ENCODE measurements at regions not wholly inside any gene's neighbourhood (a gene's known extent, or its start where the extent isn't known, plus 50 kb on each side); places are given as distances from the start of the nearest gene placed in this dataset.
"Not testable (repeated sequence)": the region's sequence is repeated elsewhere in the genome, so short reads cannot be mapped to it uniquely, and the experiment has no call there.

DNA sequence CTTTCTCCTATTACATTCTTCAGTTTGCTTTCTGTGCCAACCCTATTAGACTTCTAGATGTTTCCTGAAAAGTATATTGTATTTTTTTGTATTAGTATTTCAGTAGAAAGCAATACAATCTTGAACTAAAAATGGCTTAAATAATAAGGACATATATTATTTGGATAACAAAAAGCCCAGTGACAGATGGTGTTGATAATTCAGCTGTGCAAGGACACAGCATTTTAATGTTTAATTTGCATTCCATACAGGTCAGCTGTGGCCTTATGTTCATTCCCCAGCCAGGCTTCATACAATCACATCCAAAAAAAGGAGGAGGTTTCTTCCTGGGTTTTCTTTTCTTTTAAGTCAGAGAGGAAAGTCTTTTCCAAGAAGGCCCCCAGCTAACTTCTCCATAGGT is 236.9 kb downstream of the CD109 start:
- Histone ChIP-seq H3K9me2 (ENCODE audit: insufficient read depth, low read length) (no peaks in the 10 kb centered on the region), H3K4me1 (ENCODE audit: insufficient read depth, low read length, poor library complexity, severe bottlenecking) (no peaks in the 10 kb centered on the region), H3K79me2 (ENCODE audit: insufficient read depth, low read depth, low read length) (no peaks in the 10 kb centered on the region), H4K20me1 (ENCODE audit: insufficient read depth, low read length) (no peaks in the 10 kb centered on the region), H3K4me2 (ENCODE audit: low read length) (no peak overlapping the region), H3K36me3 (ENCODE audit: insufficient read depth, low read length) (no peaks in the 10 kb centered on the region), H3K4me3 (ENCODE audit: low read depth, low read length, poor library complexity, severe bottlenecking) (no peak overlapping the region), H3K27ac (ENCODE audit: low read depth, low read length, poor library complexity, severe bottlenecking) (no peak overlapping the region), H2AFZ (ENCODE audit: low read length) (no peak overlapping the region), H3K9me3 (ENCODE audit: low read length) (no peaks in the 10 kb centered on the region)
- TF ChIP-seq, protein P1, sequence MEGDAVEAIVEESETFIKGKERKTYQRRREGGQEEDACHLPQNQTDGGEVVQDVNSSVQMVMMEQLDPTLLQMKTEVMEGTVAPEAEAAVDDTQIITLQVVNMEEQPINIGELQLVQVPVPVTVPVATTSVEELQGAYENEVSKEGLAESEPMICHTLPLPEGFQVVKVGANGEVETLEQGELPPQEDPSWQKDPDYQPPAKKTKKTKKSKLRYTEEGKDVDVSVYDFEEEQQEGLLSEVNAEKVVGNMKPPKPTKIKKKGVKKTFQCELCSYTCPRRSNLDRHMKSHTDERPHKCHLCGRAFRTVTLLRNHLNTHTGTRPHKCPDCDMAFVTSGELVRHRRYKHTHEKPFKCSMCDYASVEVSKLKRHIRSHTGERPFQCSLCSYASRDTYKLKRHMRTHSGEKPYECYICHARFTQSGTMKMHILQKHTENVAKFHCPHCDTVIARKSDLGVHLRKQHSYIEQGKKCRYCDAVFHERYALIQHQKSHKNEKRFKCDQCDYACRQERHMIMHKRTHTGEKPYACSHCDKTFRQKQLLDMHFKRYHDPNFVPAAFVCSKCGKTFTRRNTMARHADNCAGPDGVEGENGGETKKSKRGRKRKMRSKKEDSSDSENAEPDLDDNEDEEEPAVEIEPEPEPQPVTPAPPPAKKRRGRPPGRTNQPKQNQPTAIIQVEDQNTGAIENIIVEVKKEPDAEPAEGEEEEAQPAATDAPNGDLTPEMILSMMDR (conservative IDR thresholded peaks at IDR 0.05; ENCODE audit: low read length), result no peak
- no peak for TF ChIP-seq EZH2phosphoT487 (IDR thresholded peaks at IDR 0.05; ENCODE audit: borderline replicate concordance, low read depth, low read length)
- no peak for DNase-seq (ENCODE audit: low spot score)
- no TSS peak for BruUV-seq (replicated peaks)
- CTCF ChIA-PET (ENCODE audit: unreplicated experiment), result no interaction called here
- POLR2A ChIA-PET, result no interaction called here
- intact Hi-C loops (cut with micrococcal nuclease; ENCODE audit: unreplicated experiment), result no loop called here

DNA sequence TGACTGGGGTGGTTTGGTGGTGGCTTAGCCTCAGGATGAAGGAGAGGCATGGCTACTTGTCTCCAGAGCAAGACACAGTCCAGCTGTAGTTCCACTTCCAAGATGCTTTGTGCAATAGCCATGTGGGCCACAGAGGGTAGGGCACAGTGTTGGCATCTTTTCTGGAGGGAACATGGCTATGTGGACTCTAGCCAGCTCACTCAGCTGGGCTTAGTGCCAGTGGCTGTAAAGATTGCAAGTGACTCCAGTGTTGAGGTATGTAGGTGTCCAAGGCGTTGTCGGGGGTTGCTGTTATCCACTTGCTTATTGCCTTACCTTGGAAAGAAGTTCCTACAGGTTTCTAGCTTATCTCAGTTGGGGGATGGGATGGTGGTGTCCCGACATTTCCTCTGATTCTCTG is 233.4 kb downstream of the CD109 start:
- H3K9me3 ChIP-seq (ENCODE audit: low read length), result no peaks in the 10 kb centered on the region
- BruUV-seq (replicated peaks), result no TSS peak
- no peaks in the 10 kb centered on the region for H3K4me1 ChIP-seq (ENCODE audit: insufficient read depth, low read length, poor library complexity, severe bottlenecking)
- H3K9me2 ChIP-seq (ENCODE audit: insufficient read depth, low read length), result no peaks in the 10 kb centered on the region
- H4K20me1 ChIP-seq (ENCODE audit: insufficient read depth, low read length), result no peaks in the 10 kb centered on the region
- ChIA-PET POLR2A (interaction anchor here (0.5 kb wide), 1 partner anchor 1794 kb away, joined by 3 read pairs; no protein-coding TSS in a partner anchor), CTCF (ENCODE audit: unreplicated experiment) (no interaction called here)
- H3K27ac ChIP-seq (ENCODE audit: low read depth, low read length, poor library complexity, severe bottlenecking), result no peak overlapping the region
- TF ChIP-seq, protein P1 (conservative IDR thresholded peaks at IDR 0.05; ENCODE audit: low read length), result no peak
- no peak for TF ChIP-seq EZH2phosphoT487 (IDR thresholded peaks at IDR 0.05; ENCODE audit: borderline replicate concordance, low read depth, low read length)
- H3K36me3 ChIP-seq (ENCODE audit: insufficient read depth, low read length), result no peaks in the 10 kb centered on the region
- H3K79me2 ChIP-seq (ENCODE audit: insufficient read depth, low read depth, low read length), result no peaks in the 10 kb centered on the region
- no peak overlapping the region for H3K4me2 ChIP-seq (ENCODE audit: low read length)
- intact Hi-C loops (cut with micrococcal nuclease; ENCODE audit: unreplicated experiment), result no loop called here
- H3K4me3 ChIP-seq (ENCODE audit: low read depth, low read length, poor library complexity, severe bottlenecking), result no peak overlapping the region
- no peak for DNase-seq (ENCODE audit: low spot score)
- H2AFZ ChIP-seq (ENCODE audit: low read length), result no peak overlapping the region

DNA sequence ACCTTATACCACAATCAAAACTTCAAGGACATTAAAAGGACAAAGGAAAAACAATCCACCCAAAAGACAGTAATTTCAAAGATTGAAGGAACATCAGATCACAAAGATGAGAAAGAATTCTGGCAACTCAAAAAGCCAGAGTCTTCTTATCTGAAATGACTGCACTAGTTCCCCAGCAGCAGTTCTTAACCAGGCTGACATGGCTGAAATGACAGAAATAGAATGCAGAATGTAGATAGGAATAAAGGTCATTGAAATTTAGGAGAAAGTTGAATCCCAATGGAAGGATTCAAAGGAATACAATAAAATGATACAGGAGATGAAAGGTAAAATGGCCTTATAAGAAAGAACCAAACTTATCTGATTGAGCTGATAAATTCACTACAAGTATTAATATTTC is 231.4 kb downstream of the CD109 start:
- Histone ChIP-seq H3K9me3 (ENCODE audit: low read length) (no peaks in the 10 kb centered on the region), H3K4me1 (ENCODE audit: insufficient read depth, low read length, poor library complexity, severe bottlenecking) (no peaks in the 10 kb centered on the region), H3K9me2 (ENCODE audit: insufficient read depth, low read length) (no peaks in the 10 kb centered on the region), H4K20me1 (ENCODE audit: insufficient read depth, low read length) (no peaks in the 10 kb centered on the region), H3K4me2 (ENCODE audit: low read length) (no peak overlapping the region), H3K79me2 (ENCODE audit: insufficient read depth, low read depth, low read length) (no peaks in the 10 kb centered on the region), H3K27ac (ENCODE audit: low read depth, low read length, poor library complexity, severe bottlenecking) (no peak overlapping the region), H2AFZ (ENCODE audit: low read length) (no peak overlapping the region), H3K4me3 (ENCODE audit: low read depth, low read length, poor library complexity, severe bottlenecking) (no peak overlapping the region), H3K36me3 (ENCODE audit: insufficient read depth, low read length) (no peaks in the 10 kb centered on the region)
- no peak for DNase-seq (ENCODE audit: low spot score)
- no TSS peak for BruUV-seq (replicated peaks)
- POLR2A ChIA-PET, result no interaction called here
- CTCF ChIA-PET (ENCODE audit: unreplicated experiment), result no interaction called here
- intact Hi-C loops (cut with micrococcal nuclease; ENCODE audit: unreplicated experiment), result no loop called here
- no peak for TF ChIP-seq EZH2phosphoT487 (IDR thresholded peaks at IDR 0.05; ENCODE audit: borderline replicate concordance, low read depth, low read length)
- TF ChIP-seq, protein P1 (conservative IDR thresholded peaks at IDR 0.05; ENCODE audit: low read length), result no peak

DNA sequence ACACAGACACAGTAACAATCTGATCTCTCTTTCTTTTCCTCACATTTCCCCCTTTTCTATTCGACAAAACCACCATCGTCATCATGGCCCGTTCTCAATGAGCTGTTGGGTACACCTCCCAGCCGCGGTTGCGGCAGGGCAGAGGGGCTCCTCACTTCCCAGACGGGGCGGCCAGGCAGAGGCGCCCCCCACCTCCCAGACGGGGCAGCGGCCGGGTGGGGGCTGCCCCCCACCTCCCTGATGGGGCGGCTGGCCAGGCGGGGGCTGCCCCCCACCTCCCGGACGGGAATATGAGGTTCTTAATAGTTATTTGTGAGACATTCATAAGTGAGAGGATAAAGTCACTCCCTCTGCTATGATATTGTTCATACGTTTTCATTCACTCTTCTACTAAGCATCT is 229.7 kb downstream of the CD109 start:
- DNase-seq (ENCODE audit: low spot score); H2AFZ ChIP-seq (ENCODE audit: low read length); H3K4me2 ChIP-seq (ENCODE audit: low read length); H3K9me3 ChIP-seq (ENCODE audit: low read length); H3K79me2 ChIP-seq (ENCODE audit: insufficient read depth, low read depth, low read length); H3K4me1 ChIP-seq (ENCODE audit: insufficient read depth, low read length, poor library complexity, severe bottlenecking); CTCF ChIA-PET (ENCODE audit: unreplicated experiment); H3K4me3 ChIP-seq (ENCODE audit: low read depth, low read length, poor library complexity, severe bottlenecking); intact Hi-C loops (cut with micrococcal nuclease; ENCODE audit: unreplicated experiment); H3K9me2 ChIP-seq (ENCODE audit: insufficient read depth, low read length); H3K27ac ChIP-seq (ENCODE audit: low read depth, low read length, poor library complexity, severe bottlenecking); BruUV-seq (replicated peaks); H4K20me1 ChIP-seq (ENCODE audit: insufficient read depth, low read length); H3K36me3 ChIP-seq (ENCODE audit: insufficient read depth, low read length): not testable (repeated sequence)
- POLR2A ChIA-PET, result interaction anchor here (0.6 kb wide), 1 partner anchor 474 kb away, joined by 3 read pairs; no protein-coding TSS in a partner anchor
